Inflammatory macrophage treated with lipopolysaccharide for 4 hours (primary cell): ENCODE measurements at regions not wholly inside any gene's neighbourhood (a gene's known extent, or its start where the extent isn't known, plus 50 kb on each side); places are given as distances from the start of the nearest gene placed in this dataset.

Experiments
- DNase-seq: peaks from one replicate; pipeline ENCODE4 v3.0.0-alpha.2; 2020

DNA sequence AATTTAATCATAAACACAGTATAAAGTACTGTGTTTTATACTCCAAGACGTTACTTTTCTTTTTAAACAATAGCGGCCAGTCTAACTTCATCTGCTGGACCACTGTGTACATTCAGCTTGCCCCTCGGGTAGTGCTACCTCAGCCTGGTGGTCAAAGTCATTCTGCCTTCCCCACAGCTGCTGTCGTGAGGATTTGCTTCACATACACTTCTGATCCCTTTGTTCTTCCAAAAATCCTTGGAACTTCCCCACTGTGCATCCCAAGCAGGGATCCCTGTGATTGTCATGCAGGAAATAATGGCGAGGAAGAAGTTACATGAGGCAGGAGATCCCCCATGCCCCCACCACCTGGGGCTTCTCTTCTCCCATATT lies 234.9 kb upstream of the STARD13 start:
- DNase-seq, result no peak

- no peak for DNase-seq
Measured at GRCh38 chr13:33524086-33524485, 238.5 kb upstream of the STARD13 start.

DNA sequence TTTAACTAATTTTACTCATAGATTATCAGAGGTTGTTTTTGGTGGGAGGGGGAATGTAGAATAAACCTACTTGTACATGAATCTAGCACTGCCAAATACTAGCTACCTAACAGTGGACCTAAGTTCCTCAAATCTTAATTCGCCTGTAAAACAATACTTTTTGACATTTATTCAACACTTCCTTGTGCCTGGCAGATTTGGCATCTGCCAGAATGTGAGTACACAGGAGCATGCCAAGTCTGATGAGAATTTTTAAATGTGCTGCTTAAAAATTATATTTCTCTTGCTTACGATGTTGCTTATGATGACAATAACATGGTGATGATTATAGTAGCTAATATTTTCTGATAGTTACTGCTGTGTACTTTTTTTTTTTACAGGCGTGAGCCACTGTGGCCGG lies 240.2 kb upstream of the STARD13 start:
- DNase-seq, result no peak

DNA sequence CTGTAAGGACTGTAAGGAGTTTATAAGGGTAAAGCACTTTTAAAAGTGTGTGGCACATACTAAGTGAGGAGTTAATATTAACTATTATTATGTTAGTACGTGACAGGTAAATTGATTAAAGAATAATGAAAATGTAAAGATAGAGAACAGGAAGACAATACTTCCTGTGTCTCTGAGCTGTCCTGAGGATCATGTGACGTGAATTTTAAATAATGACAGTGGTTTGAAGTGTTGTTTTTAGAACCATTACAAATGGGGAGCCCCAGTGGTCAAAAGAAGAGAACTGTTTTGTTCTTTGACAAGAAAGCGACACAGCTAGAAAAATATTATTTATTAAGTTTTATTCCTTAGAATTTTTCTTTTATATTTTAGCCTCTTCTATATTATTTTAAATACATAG lies 241.2 kb upstream of the STARD13 start:
- no peak for DNase-seq

GRCh38 chr13:33528896-33529295 lies 243.3 kb upstream of the STARD13 start:
- no peak for DNase-seq

GRCh38 chr13:33531484-33531883 lies 245.9 kb upstream of the STARD13 start:
- DNase-seq, result no peak

DNA sequence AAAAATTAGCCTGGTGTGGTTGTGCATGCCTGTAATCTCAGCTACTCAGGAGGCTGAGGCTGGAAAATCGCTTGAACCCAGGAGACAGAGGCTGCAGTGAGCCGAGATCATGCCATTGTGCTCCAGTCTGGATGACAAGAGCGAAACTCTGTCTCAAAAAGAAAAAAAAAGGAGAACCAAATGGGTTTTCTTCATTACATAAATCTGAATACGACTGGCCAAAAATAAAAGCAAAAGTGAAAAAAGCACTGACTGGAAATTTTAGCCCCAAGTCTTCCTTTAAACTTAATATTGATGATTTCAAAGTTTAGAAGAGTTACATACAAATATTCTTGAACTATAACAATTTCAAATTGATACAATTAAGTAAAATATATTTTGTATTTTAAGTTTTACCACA lies 249.5 kb upstream of the STARD13 start:
- DNase-seq, result peak; percentile 69

- no peak for DNase-seq
Measured at GRCh38 chr13:33536601-33537000, 251.0 kb upstream of the STARD13 start.

DNA sequence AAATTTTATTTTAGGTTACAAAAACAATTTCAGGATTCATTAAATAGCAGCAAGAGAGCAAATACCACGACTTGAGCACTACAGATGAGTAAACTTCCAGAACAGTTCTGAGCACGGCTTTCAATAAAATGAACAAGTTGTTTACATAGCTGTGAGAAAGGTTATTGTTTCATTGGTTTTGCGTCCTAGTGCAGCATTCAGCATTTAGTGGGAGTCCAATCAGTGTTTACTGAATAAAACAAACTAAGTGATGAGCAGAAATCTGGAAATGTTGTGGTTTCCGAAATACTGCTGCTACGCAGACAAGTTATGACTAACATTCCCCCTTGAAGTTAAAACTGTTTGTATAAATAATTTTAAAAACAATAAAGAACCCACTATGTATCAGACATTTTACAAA lies 251.5 kb upstream of the STARD13 start:
- DNase-seq, result no peak

DNA sequence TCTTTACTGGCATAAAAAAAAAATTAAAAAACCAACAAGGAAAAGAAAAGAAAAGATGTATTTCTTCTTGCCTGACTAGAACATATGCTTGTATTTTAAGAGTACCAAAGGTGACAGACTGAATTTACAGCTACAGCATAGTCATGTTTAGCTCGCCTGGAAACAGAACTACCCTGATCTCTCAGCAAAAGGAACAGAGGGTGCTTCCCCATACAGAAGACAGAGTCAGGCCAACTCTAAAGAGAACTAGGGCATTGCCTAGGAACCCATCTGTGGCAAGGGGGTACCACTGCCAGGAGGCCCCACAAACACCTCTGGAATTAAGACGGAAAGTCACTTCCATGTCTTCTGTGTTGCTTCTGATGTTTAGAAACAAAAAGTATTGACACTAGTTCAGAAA lies 252.1 kb upstream of the STARD13 start:
- no peak for DNase-seq

DNA sequence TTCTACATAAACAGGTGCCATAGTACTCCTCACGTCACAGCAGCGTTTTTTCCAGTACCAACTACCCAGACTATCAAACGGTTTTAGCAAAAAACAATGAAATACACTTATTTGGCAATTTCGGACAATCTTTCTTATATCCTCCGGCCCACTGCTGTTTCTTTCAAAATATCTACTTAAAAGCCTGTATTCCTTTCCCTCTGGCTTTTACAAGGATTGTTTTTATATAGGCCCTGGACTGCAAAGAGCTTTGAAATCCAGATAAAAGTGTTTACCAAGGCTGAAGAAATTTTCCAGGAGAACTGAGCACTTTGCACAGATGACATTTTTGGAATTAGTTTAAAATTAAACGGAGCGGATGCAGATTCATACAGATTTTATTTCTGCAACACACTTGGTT lies 255.9 kb upstream of the STARD13 start:
- no peak for DNase-seq

DNA sequence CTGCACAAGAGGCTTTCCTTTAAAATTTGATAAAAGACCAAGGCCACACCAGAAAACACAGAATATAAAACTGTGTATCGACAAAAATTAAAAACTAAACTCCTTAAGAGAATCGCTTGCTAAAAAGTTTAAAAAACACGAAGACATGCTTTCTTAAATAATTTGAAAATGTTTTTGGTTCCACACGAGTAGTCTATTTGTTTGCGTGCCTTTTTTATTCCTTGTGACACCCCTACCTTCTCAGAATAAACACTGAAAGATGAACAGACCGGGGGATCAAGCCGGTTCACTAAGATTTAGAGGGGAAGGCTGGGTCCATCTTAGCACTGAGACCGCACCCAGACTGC lies 256.4 kb upstream of the STARD13 start:
- no peak for DNase-seq

DNA sequence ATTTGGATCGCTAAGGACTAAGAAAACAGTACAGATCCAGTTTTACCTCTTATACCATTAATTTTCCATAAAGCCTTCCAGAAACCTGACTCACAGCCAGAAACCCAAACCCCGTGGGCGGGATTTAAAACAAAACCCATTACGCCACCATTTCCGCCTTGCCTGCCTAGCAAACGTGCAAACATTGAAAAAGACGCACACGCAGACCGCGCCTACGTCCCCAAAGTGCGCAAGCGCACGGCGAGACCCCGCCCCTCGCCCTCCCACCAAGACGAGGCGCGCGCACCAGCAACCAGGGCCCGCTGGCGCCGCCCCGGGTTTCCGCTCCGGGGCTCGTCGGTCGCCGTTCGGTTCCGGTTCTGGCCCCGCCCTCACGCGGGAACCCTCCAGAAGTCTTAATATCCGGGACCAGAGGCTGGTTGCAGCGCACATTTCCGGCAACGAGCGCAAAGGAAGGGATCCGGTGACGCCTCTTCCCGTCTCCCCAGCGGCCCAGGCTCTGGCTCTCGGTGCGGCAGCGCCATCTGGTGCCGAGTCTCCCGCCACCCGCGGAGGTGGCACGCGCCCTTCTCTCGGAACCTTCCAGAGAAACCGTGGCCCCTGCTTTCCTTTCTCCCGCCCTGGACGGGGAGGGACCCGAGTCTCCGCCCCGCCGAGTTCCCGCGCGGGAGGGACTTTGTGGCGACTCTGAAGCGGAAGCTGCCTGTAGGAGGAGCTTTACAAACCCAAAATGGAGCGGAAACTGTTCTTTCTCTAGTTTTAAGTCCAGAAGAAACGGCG lies 256.9 kb upstream of the STARD13 start:
- peak; percentile 100 for DNase-seq

GRCh38 chr13:33543089-33543459 lies 257.5 kb upstream of the STARD13 start:
- no peak for DNase-seq

DNA sequence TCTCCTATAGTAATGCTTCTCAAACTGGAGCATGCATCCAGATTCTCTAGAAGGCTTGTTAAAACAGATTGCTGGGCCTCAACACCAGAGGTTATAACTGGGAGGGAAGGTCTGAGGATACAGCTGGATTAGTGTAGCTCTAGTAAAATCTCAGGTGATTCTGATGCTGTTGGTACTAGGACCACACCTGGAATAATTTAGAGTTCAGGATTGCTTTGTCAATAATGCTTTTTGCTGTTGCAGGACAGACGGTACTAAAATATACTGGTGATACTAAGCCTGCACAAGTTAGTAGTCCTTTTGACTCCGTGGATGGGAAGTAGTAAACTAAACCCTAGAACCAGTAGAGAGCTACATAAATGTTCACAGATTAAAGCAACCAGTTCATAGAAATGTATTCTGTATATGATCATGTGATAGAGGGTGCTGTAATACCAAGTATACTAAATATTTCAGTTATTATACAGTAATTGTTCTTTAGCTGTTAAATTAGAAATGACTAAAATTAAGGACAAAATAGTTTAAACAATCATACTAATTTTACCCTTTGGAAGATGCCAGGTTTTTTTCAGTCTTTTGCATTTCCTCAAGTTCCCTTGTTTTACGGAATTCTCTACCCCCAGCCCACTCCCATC lies 258.2 kb upstream of the STARD13 start:
- DNase-seq, result no peak

GRCh38 chr13:33544308-33544707 lies 258.8 kb upstream of the STARD13 start:
- DNase-seq, result no peak

GRCh38 chr13:33545492-33545891 lies 259.9 kb upstream of the STARD13 start:
- no peak for DNase-seq

DNA sequence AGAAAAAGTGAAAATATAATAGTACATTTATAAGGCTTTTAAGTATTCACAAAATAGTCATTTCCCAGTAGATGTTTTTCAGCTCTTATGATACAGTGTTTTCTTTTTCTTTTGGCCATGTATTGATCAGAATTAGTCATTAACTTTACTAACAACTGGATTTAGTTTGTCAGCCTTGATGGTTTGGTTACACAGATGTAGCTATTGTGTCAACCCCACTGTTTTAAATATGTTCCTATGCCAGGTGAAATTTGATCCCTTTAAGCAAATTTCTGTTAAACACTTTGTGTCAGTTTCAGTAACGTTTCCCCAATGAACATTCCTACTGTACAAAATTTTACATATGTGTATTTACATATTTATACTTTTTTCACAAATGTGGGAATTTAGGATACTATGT lies 261.5 kb upstream of the STARD13 start:
- DNase-seq, result no peak

DNA sequence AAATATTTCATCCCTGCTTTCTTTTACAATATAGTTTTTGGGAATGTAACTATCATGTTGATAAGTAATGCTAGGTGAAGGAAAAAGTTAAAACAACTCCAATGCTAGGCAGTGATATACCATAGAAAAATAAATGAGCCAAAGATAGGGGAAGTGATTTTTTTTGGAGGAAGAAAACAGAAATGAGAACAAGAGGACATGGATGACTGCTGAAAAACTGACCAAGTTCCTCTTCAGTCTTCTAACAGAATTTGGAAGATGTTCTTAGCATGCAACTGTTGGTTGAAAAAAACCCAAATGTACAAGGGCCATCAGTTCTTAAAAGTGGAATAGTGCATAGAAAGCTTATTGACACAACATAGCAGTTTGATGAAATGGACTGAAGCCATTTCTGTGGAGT lies 262.5 kb upstream of the STARD13 start:
- peak; percentile 56 for DNase-seq

- DNase-seq, result no peak
Measured at GRCh38 chr13:33550276-33550675, 264.7 kb upstream of the STARD13 start.

- no peak for DNase-seq
Measured at GRCh38 chr13:33550885-33551284, 265.3 kb upstream of the STARD13 start.

DNA sequence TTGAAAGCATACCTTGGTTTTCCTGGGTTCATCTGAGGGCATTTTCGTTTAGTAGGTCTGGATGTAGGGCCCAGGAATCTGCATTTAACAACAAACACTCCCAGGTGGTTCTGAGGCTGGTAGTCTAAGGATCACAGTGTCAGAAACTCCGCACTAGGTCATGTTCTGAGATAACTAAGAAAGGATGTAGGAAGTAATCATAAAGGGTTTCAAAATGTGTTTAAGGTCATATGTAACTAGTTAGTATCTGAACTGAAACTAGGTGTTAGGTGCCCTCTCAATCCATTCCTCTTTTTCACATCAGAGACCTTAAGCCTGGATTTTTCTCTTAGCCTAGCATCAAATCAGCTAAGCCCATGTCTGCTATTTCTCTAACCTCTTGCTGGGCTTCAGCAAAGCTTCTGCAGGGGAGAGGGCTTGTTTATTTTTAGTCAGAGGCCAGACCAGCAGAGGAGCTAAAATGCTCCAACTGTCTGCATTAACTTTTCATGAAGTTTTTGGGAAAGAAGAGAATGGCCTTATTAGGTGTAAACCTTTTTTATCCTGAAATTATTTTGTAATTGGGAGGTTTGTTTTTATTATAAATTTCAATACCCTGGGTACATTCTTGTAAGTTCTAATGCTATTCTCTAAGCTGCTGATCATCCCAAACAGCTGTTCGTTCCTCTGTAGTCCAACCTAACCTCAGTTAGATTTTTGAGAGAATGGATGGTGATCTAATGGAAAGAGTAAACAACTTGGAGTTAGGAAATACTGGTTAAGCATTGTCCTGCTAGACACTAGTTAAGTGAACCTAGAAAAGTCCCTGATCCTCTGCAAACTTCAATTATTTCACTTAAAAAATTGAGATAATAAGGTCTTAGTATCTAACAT lies 262.8 kb upstream of the RFC3 start:
- DNase-seq, result no peak

- DNase-seq, result no peak
Measured at GRCh38 chr13:33556828-33557227, 261.1 kb upstream of the RFC3 start.

- DNase-seq, result no peak
Measured at GRCh38 chr13:33560726-33561125, 257.2 kb upstream of the RFC3 start.
